ENCODE measurements at regions not wholly inside any gene's neighbourhood (a gene's known extent, or its start where the extent isn't known, plus 50 kb on each side); places are given as distances from the start of the nearest gene placed in this dataset.

GRCh38 chr11:70758206-70758605 is 359.9 kb downstream of the CTTN start:
- H3K4me3 ChIP-seq (ENCODE audit: low read depth, low read length) = no peak overlapping the region
- H3K36me3 ChIP-seq (ENCODE audit: control insufficient read depth, insufficient read depth, low read length) = peaks cover 5% of the 10 kb centered on the region
- no peak overlapping the region for H3K9ac ChIP-seq (ENCODE audit: low read depth, low read length)
- no peaks in the 10 kb centered on the region for H3K27me3 ChIP-seq (ENCODE audit: control insufficient read depth, insufficient read depth, low read length)
- no peaks in the 10 kb centered on the region for H3K9me3 ChIP-seq (ENCODE audit: control insufficient read depth, insufficient read depth, low read length)
- peaks cover 4% of the 10 kb centered on the region for H3K4me1 ChIP-seq (ENCODE audit: control insufficient read depth, insufficient read depth, low read length)

GRCh38 chr11:70759846-70760245 is 361.5 kb downstream of the CTTN start:
- Histone ChIP-seq H3K36me3 (ENCODE audit: control insufficient read depth, insufficient read depth, low read length) (peaks cover 5% of the 10 kb centered on the region), H3K9ac (ENCODE audit: low read depth, low read length) (no peak overlapping the region), H3K9me3 (ENCODE audit: control insufficient read depth, insufficient read depth, low read length) (no peaks in the 10 kb centered on the region), H3K4me1 (ENCODE audit: control insufficient read depth, insufficient read depth, low read length) (peaks cover 4% of the 10 kb centered on the region), H3K4me3 (ENCODE audit: low read depth, low read length) (no peak overlapping the region), H3K27me3 (ENCODE audit: control insufficient read depth, insufficient read depth, low read length) (no peaks in the 10 kb centered on the region)

GRCh38 chr11:70760416-70761020 is 362.2 kb downstream of the CTTN start:
- Histone ChIP-seq H3K27me3 (ENCODE audit: control insufficient read depth, insufficient read depth, low read length) (no peaks in the 10 kb centered on the region), H3K9me3 (ENCODE audit: control insufficient read depth, insufficient read depth, low read length) (no peaks in the 10 kb centered on the region), H3K4me1 (ENCODE audit: control insufficient read depth, insufficient read depth, low read length) (peaks cover 4% of the 10 kb centered on the region), H3K36me3 (ENCODE audit: control insufficient read depth, insufficient read depth, low read length) (peaks cover 5% of the 10 kb centered on the region), H3K4me3 (ENCODE audit: low read depth, low read length) (no peak overlapping the region), H3K9ac (ENCODE audit: low read depth, low read length) (no peak overlapping the region)

GRCh38 chr11:70761094-70761907 is 363.0 kb downstream of the CTTN start:
- Histone ChIP-seq H3K4me1 (ENCODE audit: control insufficient read depth, insufficient read depth, low read length) (no peaks in the 10 kb centered on the region), H3K4me3 (ENCODE audit: low read depth, low read length) (no peak overlapping the region), H3K9ac (ENCODE audit: low read depth, low read length) (no peak overlapping the region), H3K9me3 (ENCODE audit: control insufficient read depth, insufficient read depth, low read length) (no peaks in the 10 kb centered on the region), H3K36me3 (ENCODE audit: control insufficient read depth, insufficient read depth, low read length) (peaks cover 5% of the 10 kb centered on the region), H3K27me3 (ENCODE audit: control insufficient read depth, insufficient read depth, low read length) (no peaks in the 10 kb centered on the region)

GRCh38 chr11:70761908-70762337 is 363.6 kb downstream of the CTTN start:
- no peak overlapping the region for H3K4me3 ChIP-seq (ENCODE audit: low read depth, low read length)
- no peaks in the 10 kb centered on the region for H3K4me1 ChIP-seq (ENCODE audit: control insufficient read depth, insufficient read depth, low read length)

GRCh38 chr11:70762810-70763209 is 364.5 kb downstream of the CTTN start:
- Histone ChIP-seq H3K9ac (ENCODE audit: low read depth, low read length) (no peak overlapping the region), H3K27me3 (ENCODE audit: control insufficient read depth, insufficient read depth, low read length) (no peaks in the 10 kb centered on the region), H3K36me3 (ENCODE audit: control insufficient read depth, insufficient read depth, low read length) (peaks cover 5% of the 10 kb centered on the region), H3K4me1 (ENCODE audit: control insufficient read depth, insufficient read depth, low read length) (no peaks in the 10 kb centered on the region), H3K9me3 (ENCODE audit: control insufficient read depth, insufficient read depth, low read length) (no peaks in the 10 kb centered on the region), H3K4me3 (ENCODE audit: low read depth, low read length) (no peak overlapping the region)

More at GRCh38 chr11:70761908-70762337, 363.6 kb downstream of the CTTN start:
- Histone ChIP-seq H3K27me3 (ENCODE audit: control insufficient read depth, insufficient read depth, low read length) (no peaks in the 10 kb centered on the region), H3K36me3 (ENCODE audit: control insufficient read depth, insufficient read depth, low read length) (peaks cover 5% of the 10 kb centered on the region), H3K9ac (ENCODE audit: low read depth, low read length) (no peak overlapping the region), H3K9me3 (ENCODE audit: control insufficient read depth, insufficient read depth, low read length) (no peaks in the 10 kb centered on the region)

GRCh38 chr11:70763606-70764005 is 365.3 kb downstream of the CTTN start:
- no peaks in the 10 kb centered on the region for H3K27me3 ChIP-seq (ENCODE audit: control insufficient read depth, insufficient read depth, low read length)
- no peak overlapping the region for H3K9ac ChIP-seq (ENCODE audit: low read depth, low read length)
- no peaks in the 10 kb centered on the region for H3K4me1 ChIP-seq (ENCODE audit: control insufficient read depth, insufficient read depth, low read length)
- peaks cover 5% of the 10 kb centered on the region for H3K36me3 ChIP-seq (ENCODE audit: control insufficient read depth, insufficient read depth, low read length)
- no peaks in the 10 kb centered on the region for H3K9me3 ChIP-seq (ENCODE audit: control insufficient read depth, insufficient read depth, low read length)
- no peak overlapping the region for H3K4me3 ChIP-seq (ENCODE audit: low read depth, low read length)

GRCh38 chr11:70764356-70764905 is 366.1 kb downstream of the CTTN start:
- Histone ChIP-seq H3K9ac (ENCODE audit: low read depth, low read length) (no peak overlapping the region), H3K4me1 (ENCODE audit: control insufficient read depth, insufficient read depth, low read length) (no peaks in the 10 kb centered on the region), H3K36me3 (ENCODE audit: control insufficient read depth, insufficient read depth, low read length) (peaks cover 11% of the 10 kb centered on the region), H3K27me3 (ENCODE audit: control insufficient read depth, insufficient read depth, low read length) (no peaks in the 10 kb centered on the region), H3K4me3 (ENCODE audit: low read depth, low read length) (no peak overlapping the region), H3K9me3 (ENCODE audit: control insufficient read depth, insufficient read depth, low read length) (no peaks in the 10 kb centered on the region)

GRCh38 chr11:70766901-70767300 is 368.6 kb downstream of the CTTN start:
- no peak overlapping the region for H3K9ac ChIP-seq (ENCODE audit: low read depth, low read length)
- H3K36me3 ChIP-seq (ENCODE audit: control insufficient read depth, insufficient read depth, low read length) = peaks cover 8% of the 10 kb centered on the region
- no peaks in the 10 kb centered on the region for H3K9me3 ChIP-seq (ENCODE audit: control insufficient read depth, insufficient read depth, low read length)
- H3K4me1 ChIP-seq (ENCODE audit: control insufficient read depth, insufficient read depth, low read length) = no peaks in the 10 kb centered on the region
- no peaks in the 10 kb centered on the region for H3K27me3 ChIP-seq (ENCODE audit: control insufficient read depth, insufficient read depth, low read length)
- no peak overlapping the region for H3K4me3 ChIP-seq (ENCODE audit: low read depth, low read length)

GRCh38 chr11:70768346-70769095 is 370.2 kb downstream of the CTTN start:
- Histone ChIP-seq H3K9me3 (ENCODE audit: control insufficient read depth, insufficient read depth, low read length) (no peaks in the 10 kb centered on the region), H3K27me3 (ENCODE audit: control insufficient read depth, insufficient read depth, low read length) (no peaks in the 10 kb centered on the region), H3K9ac (ENCODE audit: low read depth, low read length) (no peak overlapping the region), H3K4me1 (ENCODE audit: control insufficient read depth, insufficient read depth, low read length) (no peaks in the 10 kb centered on the region), H3K4me3 (ENCODE audit: low read depth, low read length) (no peak overlapping the region), H3K36me3 (ENCODE audit: control insufficient read depth, insufficient read depth, low read length) (peaks cover 8% of the 10 kb centered on the region)

- Histone ChIP-seq H3K4me1 (ENCODE audit: control insufficient read depth, insufficient read depth, low read length) (no peaks in the 10 kb centered on the region), H3K9ac (ENCODE audit: low read depth, low read length) (no peak overlapping the region), H3K27me3 (ENCODE audit: control insufficient read depth, insufficient read depth, low read length) (no peaks in the 10 kb centered on the region), H3K36me3 (ENCODE audit: control insufficient read depth, insufficient read depth, low read length) (peaks cover 8% of the 10 kb centered on the region), H3K4me3 (ENCODE audit: low read depth, low read length) (no peak overlapping the region), H3K9me3 (ENCODE audit: control insufficient read depth, insufficient read depth, low read length) (no peaks in the 10 kb centered on the region)
These were observed 370.8 kb downstream of the CTTN start for GRCh38 chr11:70769106-70769505.

All from iPS-15b (cell line).